ENCODE measurements at regions not wholly inside any gene's neighbourhood (a gene's known extent, or its start where the extent isn't known, plus 50 kb on each side); places are given as distances from the start of the nearest gene placed in this dataset.

DNA sequence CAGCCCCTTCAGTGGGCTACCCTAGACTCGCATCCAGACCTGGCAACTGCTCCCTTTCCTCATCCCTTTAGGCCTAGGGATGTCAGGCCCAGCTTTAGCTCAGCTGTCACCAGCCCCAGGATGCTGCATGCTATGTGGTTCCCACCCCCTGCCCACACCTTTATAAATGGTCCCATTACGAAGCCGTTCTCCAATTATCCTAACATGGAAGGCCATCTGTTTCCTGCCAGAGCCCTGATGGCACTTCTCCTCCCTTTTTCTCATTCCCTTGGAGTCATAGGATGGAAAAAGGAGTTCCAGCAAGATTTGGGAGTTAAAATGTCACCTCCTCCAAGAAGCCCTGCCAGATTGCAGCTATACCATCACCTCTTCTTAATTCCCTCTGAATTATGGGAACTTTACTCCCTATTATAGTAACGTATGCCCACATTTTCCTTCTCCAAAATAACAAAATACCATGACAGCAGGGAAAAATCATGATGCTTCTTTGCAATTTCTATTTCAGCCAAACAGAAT, 205.0 kb upstream of the GRIK3 start:
- TF ChIP-seq, protein P1, sequence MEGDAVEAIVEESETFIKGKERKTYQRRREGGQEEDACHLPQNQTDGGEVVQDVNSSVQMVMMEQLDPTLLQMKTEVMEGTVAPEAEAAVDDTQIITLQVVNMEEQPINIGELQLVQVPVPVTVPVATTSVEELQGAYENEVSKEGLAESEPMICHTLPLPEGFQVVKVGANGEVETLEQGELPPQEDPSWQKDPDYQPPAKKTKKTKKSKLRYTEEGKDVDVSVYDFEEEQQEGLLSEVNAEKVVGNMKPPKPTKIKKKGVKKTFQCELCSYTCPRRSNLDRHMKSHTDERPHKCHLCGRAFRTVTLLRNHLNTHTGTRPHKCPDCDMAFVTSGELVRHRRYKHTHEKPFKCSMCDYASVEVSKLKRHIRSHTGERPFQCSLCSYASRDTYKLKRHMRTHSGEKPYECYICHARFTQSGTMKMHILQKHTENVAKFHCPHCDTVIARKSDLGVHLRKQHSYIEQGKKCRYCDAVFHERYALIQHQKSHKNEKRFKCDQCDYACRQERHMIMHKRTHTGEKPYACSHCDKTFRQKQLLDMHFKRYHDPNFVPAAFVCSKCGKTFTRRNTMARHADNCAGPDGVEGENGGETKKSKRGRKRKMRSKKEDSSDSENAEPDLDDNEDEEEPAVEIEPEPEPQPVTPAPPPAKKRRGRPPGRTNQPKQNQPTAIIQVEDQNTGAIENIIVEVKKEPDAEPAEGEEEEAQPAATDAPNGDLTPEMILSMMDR (IDR thresholded peaks at IDR 0.05): no peak
- TF ChIP-seq EP300 (IDR thresholded peaks at IDR 0.05; ENCODE audit: borderline replicate concordance in 1 of 2, low read depth in 1 of 2, low read length in 1 of 2): no peak

All from SK-N-SH (cell line).